GM10248 (cell line): ENCODE measurements at regions not wholly inside any gene's neighbourhood (a gene's known extent, or its start where the extent isn't known, plus 50 kb on each side); places are given as distances from the start of the nearest gene placed in this dataset.

ENCODE experiments used
- CTCF ChIA-PET: fragments of 300-600 bp; sonication (Branson Sonifier 250); formaldehyde crosslinking; extraction: SDS; loops from one replicate; lab custom pipeline; 2021; ENCODE audit warnings: antibody characterized with exemption; lab: Yijun Ruan, JAX
- POLR2A ChIA-PET: fragments of 350-650 bp; sonication (Branson Sonifier 250); formaldehyde crosslinking; extraction: SDS; loops from one replicate; lab custom pipeline; 2020; ENCODE audit warnings: antibody characterized with exemption; lab: Yijun Ruan, JAX
- DNase-seq: peaks from one replicate; pipeline ENCODE4 v3.0.0; 2012; ENCODE audit errors: extremely low spot score
- TF ChIP-seq, protein P1 (sequence below): IDR thresholded peaks from 2 replicates; pipeline ENCODE4 v1.5.1; 2012; ENCODE audit warnings: mild to moderate bottlenecking, low read depth; ENCODE audit errors: extremely low read depth, missing control alignments, control extremely low read depth

DNA sequence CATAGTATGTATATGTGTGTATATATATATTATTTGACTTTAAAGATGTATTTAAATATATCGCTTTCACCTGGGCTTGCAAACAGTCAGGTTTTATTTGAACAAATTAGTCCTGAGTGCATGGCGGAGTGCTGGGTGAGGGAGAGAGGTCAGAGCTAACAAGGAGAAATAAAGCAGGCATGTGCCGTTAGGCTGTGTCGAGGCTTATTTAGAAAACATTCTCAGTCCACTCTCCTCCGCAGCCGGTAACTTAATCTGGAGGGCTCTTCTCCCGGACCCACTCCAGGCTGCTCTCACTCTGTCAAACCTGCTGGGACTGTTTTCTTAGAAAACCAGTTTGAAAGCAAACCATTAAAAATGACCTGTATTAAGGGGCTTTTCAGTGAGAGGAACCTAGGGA lies 455.9 kb downstream of the MN1 start:
- POLR2A ChIA-PET, result no interaction called here
- no peak for DNase-seq

DNA sequence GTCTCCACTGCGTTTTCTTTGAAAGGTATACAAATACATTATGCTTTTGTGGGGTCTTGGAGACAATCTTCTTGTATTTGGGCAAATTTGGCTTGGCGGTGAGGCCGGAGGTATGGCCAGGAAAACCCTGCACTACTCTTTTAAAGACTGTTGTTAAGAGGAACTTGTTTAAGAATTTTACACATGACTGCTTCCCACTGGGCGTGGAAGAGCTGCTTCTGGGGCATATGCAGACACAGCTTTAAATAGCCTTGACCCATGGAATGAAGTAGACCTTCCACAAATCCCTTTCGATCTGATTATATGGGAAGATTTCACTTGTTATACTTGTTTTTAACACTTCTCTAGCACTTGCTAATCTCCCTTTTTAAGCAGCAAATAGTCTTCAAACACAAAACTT lies 453.6 kb downstream of the MN1 start:
- CTCF ChIA-PET, result no interaction called here
- TF ChIP-seq, protein P1, sequence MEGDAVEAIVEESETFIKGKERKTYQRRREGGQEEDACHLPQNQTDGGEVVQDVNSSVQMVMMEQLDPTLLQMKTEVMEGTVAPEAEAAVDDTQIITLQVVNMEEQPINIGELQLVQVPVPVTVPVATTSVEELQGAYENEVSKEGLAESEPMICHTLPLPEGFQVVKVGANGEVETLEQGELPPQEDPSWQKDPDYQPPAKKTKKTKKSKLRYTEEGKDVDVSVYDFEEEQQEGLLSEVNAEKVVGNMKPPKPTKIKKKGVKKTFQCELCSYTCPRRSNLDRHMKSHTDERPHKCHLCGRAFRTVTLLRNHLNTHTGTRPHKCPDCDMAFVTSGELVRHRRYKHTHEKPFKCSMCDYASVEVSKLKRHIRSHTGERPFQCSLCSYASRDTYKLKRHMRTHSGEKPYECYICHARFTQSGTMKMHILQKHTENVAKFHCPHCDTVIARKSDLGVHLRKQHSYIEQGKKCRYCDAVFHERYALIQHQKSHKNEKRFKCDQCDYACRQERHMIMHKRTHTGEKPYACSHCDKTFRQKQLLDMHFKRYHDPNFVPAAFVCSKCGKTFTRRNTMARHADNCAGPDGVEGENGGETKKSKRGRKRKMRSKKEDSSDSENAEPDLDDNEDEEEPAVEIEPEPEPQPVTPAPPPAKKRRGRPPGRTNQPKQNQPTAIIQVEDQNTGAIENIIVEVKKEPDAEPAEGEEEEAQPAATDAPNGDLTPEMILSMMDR, result no peak
- no peak for DNase-seq
- POLR2A ChIA-PET, result no interaction called here

More for the DNA sequence above, 455.9 kb downstream of the MN1 start:
- TF ChIP-seq, protein P1, result no peak
- CTCF ChIA-PET, result no interaction called here

DNA sequence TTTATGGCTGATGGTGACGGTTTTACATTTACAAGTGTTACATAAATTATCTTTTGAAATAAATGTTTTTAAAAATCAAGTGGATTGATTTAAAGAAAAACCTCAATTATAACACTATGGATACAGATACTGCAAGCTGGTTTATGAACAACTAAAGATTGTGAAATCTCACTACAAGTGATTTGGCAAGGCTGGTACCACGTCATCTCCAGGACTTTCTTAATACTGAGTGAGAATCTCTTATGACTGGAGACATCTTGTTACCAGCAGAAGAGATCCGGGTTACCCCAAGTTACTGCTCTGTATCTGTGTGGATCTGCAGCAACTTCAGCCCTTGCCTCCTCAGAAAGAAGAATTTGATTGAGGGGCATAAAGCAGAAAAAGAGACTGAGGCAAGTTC lies 452.9 kb downstream of the MN1 start:
- DNase-seq, result no peak
- POLR2A ChIA-PET, result no interaction called here
- CTCF ChIA-PET, result no interaction called here
- TF ChIP-seq, protein P1, result no peak

DNA sequence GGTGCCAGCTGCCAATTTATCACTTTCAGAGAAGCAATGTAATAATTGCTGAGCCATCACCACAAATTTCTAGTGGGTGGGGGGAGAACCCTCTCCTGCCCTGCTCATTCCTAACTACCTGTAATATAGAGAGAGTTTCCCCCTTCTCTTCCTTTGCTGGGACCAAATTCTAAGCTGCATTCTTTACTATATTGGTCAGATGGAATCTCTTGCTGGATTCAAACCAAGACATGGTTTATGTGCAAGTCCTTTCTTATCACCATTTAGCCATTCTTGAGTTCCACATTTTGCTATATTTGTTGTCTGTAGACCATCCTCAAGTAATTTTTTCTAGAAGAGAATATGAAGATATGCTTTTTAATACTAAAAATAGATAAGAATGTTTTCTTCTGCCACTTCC lies 452.1 kb downstream of the MN1 start:
- ChIA-PET CTCF (interaction anchor here (1.4 kb wide), 1 partner anchor 10 kb away, joined by 3 read pairs; no protein-coding TSS in a partner anchor), POLR2A (no interaction called here)
- TF ChIP-seq, protein P1, result no peak
- DNase-seq, result no peak

DNA sequence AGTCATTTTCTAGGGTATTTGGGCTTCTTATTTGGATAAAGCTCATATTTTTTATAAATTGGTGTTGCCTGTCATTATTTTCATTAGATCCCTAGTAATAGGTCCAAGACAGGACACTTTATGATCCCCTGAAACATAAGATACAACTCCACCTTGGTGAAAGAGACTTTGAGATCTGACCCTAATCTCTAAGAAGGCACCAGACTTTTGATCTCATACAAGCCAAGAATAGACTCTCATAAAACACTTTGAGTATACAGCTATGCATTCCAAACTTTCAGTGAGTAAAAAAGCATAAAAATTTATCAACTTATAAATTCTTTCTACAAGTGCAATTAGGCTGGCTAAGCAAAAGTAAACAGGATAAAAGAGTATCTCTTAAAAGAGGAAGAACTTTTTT lies 451.2 kb downstream of the MN1 start:
- DNase-seq, result no peak
- TF ChIP-seq, protein P1, result no peak
- ChIA-PET CTCF (interaction anchor here (1.3 to 1.4 kb wide), 2 partner anchors 11 to 43 kb away, joined by 3 to 4 read pairs; no protein-coding TSS in a partner anchor), POLR2A (no interaction called here)

DNA sequence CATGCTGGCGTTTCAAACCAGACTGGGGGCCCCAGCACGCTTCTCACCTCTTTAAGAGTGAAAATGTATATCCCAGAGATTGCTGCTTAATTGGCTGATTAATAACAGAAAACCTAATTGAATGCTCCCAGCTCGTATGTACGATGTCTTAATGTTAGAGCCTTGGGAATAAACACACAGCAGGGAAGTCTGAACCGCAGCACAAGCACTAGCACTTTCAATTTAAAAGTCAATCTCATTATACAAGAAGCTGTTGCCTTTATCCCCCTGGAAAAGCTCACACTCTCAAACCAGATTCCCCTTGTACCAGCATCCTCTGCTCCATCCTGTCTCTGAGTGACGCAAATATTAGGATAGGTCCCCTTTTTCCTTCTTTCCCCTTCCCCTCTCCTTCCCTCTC lies 449.1 kb downstream of the MN1 start:
- POLR2A ChIA-PET, result no interaction called here
- CTCF ChIA-PET, result interaction anchor here (1.0 kb wide), 1 partner anchor 11 kb away, joined by 3 read pairs; no protein-coding TSS in a partner anchor

More for the DNA sequence above, 449.1 kb downstream of the MN1 start:
- DNase-seq, result no peak
- TF ChIP-seq, protein P1, result no peak
